ENCODE measurements at regions not wholly inside any gene's neighbourhood (a gene's known extent, or its start where the extent isn't known, plus 50 kb on each side); places are given as distances from the start of the nearest gene placed in this dataset.

DNA sequence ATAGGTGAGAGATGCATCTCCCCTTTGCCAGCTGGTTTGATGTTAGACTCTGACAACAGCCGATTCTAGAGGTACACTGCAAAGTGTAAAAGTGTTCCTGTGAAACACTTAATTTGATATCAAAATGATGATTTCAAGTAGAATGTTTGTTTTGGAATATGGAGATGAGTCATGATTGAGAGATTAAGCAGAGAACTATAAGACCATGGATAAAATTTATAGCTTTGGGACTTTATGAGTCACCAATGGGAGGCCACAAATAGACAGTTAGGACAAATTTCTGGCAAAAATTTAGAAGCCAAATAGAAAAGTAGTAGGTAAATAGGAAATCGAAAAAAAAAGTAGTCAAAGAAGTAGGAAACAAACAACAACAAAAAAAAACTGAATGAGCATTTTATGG, 672.5 kb downstream of the NSUN3 start:
- TF ChIP-seq, protein P1, sequence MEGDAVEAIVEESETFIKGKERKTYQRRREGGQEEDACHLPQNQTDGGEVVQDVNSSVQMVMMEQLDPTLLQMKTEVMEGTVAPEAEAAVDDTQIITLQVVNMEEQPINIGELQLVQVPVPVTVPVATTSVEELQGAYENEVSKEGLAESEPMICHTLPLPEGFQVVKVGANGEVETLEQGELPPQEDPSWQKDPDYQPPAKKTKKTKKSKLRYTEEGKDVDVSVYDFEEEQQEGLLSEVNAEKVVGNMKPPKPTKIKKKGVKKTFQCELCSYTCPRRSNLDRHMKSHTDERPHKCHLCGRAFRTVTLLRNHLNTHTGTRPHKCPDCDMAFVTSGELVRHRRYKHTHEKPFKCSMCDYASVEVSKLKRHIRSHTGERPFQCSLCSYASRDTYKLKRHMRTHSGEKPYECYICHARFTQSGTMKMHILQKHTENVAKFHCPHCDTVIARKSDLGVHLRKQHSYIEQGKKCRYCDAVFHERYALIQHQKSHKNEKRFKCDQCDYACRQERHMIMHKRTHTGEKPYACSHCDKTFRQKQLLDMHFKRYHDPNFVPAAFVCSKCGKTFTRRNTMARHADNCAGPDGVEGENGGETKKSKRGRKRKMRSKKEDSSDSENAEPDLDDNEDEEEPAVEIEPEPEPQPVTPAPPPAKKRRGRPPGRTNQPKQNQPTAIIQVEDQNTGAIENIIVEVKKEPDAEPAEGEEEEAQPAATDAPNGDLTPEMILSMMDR (IDR thresholded peaks at IDR 0.05): no peak
- no peak for TF ChIP-seq EZH2 (IDR thresholded peaks at IDR 0.05; ENCODE audit: borderline replicate concordance, insufficient read depth, low read depth, low read length, poor library complexity, severe bottlenecking)

All from B cell (primary cell).